ENCODE measurements at regions not wholly inside any gene's neighbourhood (a gene's known extent, or its start where the extent isn't known, plus 50 kb on each side); places are given as distances from the start of the nearest gene placed in this dataset.
"Not testable (repeated sequence)": the region's sequence is repeated elsewhere in the genome, so short reads cannot be mapped to it uniquely, and the experiment has no call there.

DNA sequence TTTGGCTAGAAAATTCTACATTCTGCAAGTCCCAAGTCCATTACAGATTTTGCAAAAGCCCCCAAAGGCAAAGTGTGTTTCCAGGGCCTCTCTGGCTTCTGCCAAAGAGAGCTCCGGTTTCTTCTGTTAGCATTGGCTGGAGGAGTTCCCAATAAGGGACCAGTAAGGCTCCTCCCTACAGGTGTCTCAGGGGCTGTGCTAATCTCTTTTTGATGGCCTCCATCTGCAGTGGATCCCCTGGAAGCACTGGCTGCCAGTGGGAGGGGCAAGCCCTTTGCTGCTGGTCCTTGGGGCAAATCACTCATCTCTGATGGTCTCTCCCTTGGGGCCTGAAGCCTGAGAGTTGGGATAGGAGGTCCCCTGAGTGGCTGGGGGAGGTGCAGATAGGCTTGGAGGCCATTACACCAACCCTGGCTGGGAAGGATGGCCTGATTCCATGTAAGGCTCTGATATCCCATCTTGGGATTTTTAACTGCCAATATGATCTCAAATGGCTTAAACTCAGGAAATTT lies 89.1 kb upstream of the USP24 start:
- DNase-seq = no peak

DNA sequence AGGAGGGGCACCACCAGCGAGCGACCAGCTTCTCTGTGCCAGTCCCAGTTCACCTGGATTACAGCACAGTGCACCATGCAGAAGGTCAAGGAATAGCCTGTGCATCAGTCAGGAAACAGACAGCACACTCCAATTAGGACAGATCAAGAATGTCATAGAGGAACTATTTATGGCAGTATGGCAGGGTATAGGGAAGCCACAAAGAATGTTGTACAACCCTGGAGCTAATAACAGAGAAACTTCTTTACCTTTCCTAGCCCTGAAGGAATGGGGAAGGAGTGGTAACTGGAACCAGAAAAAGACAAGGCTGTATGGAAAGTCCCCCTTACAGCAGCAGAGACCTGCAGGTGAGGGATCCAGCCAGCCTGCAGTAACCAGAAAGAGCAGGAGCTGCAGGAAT lies 87.8 kb upstream of the USP24 start:
- no peak for DNase-seq

DNA sequence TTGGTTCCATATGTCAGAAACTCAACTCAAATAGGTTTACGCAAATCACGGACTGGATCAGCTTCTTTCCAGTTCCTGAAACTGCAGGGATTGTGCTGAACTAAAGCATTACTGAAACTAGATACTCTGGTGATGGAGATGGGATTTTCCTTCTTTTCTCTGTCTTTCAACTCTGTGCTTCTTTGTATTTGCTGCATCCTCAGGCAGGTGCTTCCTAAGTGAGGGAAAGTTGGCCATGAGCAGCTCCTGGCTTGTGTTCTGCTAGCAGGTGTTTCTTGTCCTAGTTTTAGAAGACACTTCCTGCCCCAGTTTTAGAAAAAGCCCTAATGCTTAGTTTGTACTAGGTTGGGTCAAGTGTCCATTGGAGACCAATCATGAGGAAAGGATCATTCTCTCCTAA lies 86.7 kb upstream of the USP24 start:
- no peak for DNase-seq

- DNase-seq = no peak
Measured at GRCh38 chr1:55300975-55301374, 85.8 kb upstream of the USP24 start.

GRCh38 chr1:55298167-55298894 lies 83.2 kb upstream of the USP24 start:
- no peak for DNase-seq

- not testable (repeated sequence) for DNase-seq
Measured at GRCh38 chr1:55296247-55296646, 81.1 kb upstream of the USP24 start.

DNA sequence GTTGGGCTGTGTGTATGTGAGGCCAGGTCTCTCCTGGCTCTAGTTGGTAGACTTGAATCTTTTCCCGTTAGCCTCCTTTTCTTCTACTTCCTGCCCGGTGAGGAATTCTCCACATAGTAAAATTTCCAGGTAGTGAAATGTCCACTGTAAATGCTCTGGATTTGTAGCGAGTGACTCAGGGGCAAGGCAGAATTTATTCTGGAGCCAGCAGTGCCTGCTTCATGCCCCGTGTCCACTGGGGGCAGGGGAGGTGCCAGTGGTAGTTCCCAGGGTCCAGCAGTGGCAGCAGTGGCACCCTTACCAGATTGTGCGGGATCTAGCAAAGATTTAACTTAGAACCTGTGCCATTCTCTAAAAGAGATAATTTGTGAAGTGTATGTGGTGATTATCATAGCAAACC lies 74.5 kb upstream of the USP24 start:
- DNase-seq = no peak

DNA sequence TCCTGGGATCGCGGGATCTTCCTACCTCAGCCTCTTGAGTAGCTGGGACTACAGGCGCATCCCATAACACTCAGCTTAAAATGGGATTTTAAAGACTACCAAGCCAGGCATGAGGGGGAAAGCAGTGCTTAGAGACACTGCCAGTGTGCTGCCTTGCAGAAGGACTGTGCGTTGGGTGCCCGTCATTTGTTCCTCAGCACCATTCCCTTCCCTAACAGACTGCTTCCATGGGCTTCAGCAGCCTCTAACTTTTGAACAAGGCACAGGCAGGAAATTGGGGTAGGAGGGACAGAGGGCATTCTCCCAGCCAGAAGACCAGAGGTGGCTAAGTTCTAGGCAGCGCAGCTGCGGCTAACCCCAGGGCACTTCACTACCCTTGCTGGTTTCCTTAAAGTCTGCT lies 73.9 kb upstream of the USP24 start:
- DNase-seq = no peak

DNA sequence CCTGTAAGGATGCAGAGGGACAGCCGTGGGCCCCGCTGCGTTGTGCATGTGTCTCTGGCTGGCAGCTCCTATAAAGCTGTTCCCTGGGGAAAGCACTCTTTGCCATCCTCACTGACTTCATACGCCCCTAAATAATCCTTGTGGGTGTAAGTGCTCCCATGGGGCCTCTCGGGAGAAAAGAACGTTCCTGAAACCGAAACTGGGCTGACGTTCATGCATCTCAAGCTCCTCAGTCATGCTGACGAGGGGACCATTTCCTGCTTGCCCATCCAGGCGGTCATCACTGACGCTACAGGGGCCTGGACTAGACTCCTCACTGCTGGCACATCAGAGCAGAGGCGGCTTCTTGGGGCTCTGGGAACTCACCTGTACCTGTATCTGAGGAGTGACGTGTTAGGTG lies 73.1 kb upstream of the USP24 start:
- no peak for DNase-seq

DNA sequence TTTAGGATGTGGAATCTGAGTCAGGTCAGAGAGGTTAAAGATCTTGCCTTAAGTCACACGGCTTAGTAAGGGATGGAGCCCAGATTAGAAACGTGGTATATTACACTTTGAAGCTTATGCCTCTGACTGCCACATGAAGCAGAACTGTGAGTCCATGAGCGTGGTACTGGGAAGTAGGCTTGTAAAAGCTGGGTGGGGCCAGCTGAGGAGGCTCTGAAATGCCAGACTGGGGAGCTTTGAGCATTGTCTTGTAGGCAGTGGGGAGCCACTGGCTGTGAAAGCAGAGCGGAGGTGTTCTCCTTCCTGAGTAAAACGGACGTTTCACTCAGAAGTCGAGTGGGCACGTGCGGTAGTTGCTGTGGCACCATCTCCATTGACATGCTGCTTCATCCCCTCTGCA lies 72.6 kb upstream of the USP24 start:
- no peak for DNase-seq

DNA sequence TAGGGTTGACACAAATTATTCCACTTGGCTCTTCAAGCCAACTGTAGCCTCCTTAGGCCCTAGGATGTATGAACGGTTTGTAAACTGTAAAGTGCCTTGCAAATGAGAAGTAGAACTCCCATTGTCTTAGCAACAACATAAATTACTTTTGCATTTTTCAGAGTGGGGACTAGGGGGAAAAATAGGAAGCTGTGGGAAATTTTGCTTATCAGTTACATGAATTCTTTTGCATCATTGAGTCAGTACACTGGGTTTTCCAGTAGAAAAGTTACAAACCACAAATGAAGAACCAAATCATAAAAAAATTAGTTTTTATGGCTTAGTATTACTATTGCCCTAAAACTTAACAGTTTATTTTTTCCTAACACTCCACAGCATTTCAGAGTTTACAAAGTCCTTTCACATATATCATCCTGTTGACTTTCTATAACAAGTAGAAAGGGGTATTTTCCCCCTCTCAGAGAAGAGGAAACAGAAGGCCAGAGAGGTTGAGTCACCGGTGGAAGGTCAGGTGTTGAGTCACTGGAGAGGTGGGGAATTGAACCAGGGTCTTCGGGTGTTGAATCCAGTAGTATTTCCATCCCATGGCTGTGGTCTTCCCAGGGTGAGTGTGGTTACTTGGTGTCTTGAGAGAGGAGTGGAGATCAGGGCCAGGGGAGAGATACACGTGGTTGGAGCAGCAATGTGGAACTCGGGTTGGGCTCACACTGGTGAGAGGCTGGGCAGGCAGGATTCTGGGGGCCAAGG lies 71.9 kb upstream of the USP24 start:
- peak in 1 of 2 donors; percentile 6 for DNase-seq

DNA sequence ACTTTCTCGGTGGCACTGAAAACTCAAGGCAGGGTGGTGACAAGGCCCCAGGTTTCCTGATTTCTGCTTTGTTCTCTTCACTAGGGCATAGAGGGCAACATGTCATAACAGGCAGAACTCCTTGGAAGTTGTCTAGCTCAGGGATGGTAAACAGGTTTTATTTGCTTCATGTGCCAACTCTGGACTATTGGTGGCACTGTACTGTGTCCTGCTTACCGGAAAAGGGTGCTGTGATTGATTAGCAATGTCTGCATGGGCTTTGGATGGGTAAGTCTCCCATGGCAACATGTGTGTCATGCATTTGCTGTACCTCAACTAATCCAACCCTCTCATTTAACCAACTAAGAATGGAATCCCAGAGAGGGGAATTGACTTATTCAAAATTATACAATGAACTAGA lies 70.7 kb upstream of the USP24 start:
- DNase-seq = no peak

GRCh38 chr1:55284856-55285255 lies 69.7 kb upstream of the USP24 start:
- DNase-seq = peak in 1 of 2 donors; percentile 3

DNA sequence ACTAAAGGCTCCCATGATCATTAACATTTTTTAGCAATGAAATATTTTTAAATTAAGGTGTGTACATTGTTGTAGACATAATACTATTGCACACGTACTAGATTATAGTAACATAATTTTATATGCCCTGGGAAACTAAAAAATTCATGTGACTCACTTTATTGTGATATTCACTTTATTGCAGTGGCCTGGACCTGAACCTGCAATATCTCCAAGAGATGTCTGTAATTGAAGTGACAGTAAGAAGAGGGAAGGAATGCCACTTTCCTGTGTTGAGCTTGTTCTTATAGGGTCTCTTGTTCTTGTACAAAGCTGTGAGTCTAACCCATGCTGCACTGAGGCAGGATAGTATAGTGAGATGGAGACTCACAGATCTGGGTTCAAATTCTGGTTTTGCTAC lies 66.9 kb upstream of the USP24 start:
- no peak for DNase-seq

DNA sequence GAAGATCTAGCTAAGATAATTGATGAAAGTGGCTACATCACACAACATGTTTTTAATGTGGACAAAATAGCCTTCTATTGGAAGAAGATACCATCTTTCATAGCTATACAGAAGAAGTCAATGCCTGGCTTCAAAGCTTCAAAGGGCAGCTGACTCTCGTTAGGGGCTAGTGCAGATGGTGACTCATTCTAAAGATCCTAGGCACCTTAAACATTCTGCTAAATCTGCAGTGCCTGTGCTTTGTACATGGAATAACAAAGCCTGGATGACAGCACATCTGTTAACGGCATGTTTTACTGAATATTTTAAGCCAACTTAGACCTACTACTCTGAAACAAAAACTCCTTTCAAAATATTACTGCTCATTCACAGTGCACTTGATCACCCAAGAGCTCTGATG lies 65.6 kb upstream of the USP24 start:
- DNase-seq = no peak

DNA sequence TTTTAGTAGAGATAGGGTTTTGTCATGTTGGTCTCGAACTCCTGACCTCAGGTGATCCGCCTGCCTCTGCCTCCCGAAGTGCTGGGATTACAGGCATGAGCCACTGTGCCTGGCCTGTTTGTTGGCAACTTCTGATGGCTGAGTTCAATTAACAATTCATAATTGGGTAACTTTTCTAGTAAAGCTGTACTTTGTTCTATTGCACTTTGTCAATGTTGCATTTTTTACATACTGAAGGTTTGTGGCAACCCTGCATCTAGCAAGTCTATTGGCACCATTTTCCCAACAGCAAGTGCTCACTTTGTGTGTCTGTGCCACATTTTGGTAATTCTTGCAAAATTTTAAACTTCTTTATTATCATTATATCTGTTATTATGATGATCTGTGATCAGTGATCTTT lies 64.5 kb upstream of the USP24 start:
- DNase-seq = no peak

GRCh38 chr1:55278378-55278777 lies 63.2 kb upstream of the USP24 start:
- DNase-seq = no peak

- DNase-seq = peak; percentile 32 to 45
Measured at GRCh38 chr1:55277377-55278130, 62.4 kb upstream of the USP24 start.

DNA sequence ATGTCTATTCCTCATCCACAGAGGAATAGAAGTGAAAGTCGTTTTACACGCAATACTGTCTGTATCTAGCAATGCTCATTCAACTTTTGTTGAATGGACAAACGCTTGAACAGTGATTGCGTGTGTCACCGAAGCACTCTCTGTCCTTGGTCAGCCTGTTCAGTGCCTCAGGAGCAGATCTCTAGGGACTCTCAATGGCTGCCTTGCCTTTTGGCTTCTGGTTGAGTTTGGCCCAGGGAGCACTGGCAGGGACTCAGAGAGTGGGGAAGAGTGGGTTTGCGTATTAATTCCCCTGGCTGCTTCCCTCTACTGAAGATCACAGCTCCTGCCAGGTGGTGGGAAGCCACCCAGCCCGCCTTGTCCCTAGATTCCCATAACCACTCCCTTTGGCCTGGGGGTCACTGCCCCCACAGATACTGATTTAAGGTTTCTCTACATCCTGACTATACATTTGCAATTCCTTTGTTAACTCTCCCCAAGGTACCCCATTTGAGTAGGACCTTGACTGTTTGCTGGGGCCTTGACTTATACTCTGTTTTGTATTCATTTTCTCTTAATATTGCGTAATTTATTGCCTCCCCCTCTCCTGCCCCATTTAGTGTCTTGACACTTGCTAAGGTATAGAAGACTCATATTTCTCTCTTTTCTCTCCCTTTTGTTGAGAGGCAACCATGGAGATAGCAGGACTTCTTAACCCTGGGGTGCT lies 61.7 kb upstream of the USP24 start:
- no peak for DNase-seq

GRCh38 chr1:55275941-55276341 lies 60.8 kb upstream of the USP24 start:
- no peak for DNase-seq

- DNase-seq = no peak
Measured at GRCh38 chr1:55275151-55275748, 60.1 kb upstream of the USP24 start.

DNA sequence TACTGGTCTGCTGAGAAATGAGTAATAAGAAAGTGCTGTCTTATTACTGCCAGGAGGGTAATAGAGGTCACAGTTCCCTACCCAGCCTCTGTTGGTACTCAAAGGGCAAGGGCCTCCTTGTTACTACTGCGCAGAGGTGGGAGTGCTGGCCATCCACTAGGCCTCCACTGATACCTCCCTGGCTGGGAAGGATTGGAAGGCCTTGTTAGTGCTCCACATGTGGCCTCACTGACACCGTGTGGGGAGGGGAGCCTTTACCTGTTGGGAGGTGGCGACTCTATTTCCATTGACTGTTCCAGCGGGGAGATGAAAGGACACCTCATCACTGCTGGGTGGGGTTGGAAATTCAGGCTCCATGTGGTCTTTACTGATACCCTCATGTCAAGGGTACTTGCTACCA lies 57.8 kb upstream of the USP24 start:
- DNase-seq = no peak

Data from bone marrow (tissue), 2 donors.